GM18499 (cell line): ENCODE measurements at regions not wholly inside any gene's neighbourhood (a gene's known extent, or its start where the extent isn't known, plus 50 kb on each side); places are given as distances from the start of the nearest gene placed in this dataset.

Experiments
- ATAC-seq: cut with Tn5 transposase; IDR thresholded peaks from one replicate; pipeline ENCODE4 v1.9.1; 2021; ENCODE audit warnings: moderate number of reproducible peaks; ENCODE audit not compliant: insufficient read depth, unreplicated experiment

GRCh38 chr6:146901940-146902816 is 302.0 kb upstream of the STXBP5 start:
- ATAC-seq, result no peak

GRCh38 chr6:146902846-146903245 is 301.4 kb upstream of the STXBP5 start:
- no peak for ATAC-seq

- ATAC-seq, result no peak
Observed at GRCh38 chr6:146903451-146903850, 300.8 kb upstream of the STXBP5 start.

GRCh38 chr6:146904596-146904995 is 299.6 kb upstream of the STXBP5 start:
- ATAC-seq, result no peak

- no peak for ATAC-seq
Observed at GRCh38 chr6:146905181-146905704, 299.0 kb upstream of the STXBP5 start.

GRCh38 chr6:146908786-146909185 is 295.4 kb upstream of the STXBP5 start:
- no peak for ATAC-seq

- no peak for ATAC-seq
Observed at GRCh38 chr6:146909376-146909775, 294.8 kb upstream of the STXBP5 start.

GRCh38 chr6:146909886-146910285 is 294.3 kb upstream of the STXBP5 start:
- no peak for ATAC-seq

GRCh38 chr6:146910611-146911010 is 293.6 kb upstream of the STXBP5 start:
- ATAC-seq, result no peak

- no peak for ATAC-seq
Observed at GRCh38 chr6:146911635-146912215, 292.5 kb upstream of the STXBP5 start.

GRCh38 chr6:146912730-146913685 is 291.2 kb upstream of the STXBP5 start:
- no peak for ATAC-seq

- ATAC-seq, result no peak
Observed at GRCh38 chr6:146913842-146914488, 290.3 kb upstream of the STXBP5 start.

- ATAC-seq, result no peak
Observed at GRCh38 chr6:146914489-146915483, 289.4 kb upstream of the STXBP5 start.

GRCh38 chr6:146915671-146916127 is 288.5 kb upstream of the STXBP5 start:
- ATAC-seq, result no peak

- ATAC-seq, result no peak
Observed at GRCh38 chr6:146916435-146917025, 287.7 kb upstream of the STXBP5 start.

- no peak for ATAC-seq
Observed at GRCh38 chr6:146917182-146917581, 287.0 kb upstream of the STXBP5 start.

- ATAC-seq, result no peak
Observed at GRCh38 chr6:146917979-146918378, 286.2 kb upstream of the STXBP5 start.

GRCh38 chr6:146919017-146919416 is 285.2 kb upstream of the STXBP5 start:
- ATAC-seq, result no peak
